ENCODE measurements at regions not wholly inside any gene's neighbourhood (a gene's known extent, or its start where the extent isn't known, plus 50 kb on each side); places are given as distances from the start of the nearest gene placed in this dataset.

GRCh38 chr20:52761867-52762266 lies 210.3 kb upstream of the TSHZ2 start:
- TF ChIP-seq CTCF (IDR thresholded peaks at IDR 0.05), result no peak
- no peak for TF ChIP-seq POLR2A (IDR thresholded peaks at IDR 0.05)

All from Peyer's patch (tissue), 4 donors.